ENCODE measurements at regions not wholly inside any gene's neighbourhood (a gene's known extent, or its start where the extent isn't known, plus 50 kb on each side); places are given as distances from the start of the nearest gene placed in this dataset.

DNA sequence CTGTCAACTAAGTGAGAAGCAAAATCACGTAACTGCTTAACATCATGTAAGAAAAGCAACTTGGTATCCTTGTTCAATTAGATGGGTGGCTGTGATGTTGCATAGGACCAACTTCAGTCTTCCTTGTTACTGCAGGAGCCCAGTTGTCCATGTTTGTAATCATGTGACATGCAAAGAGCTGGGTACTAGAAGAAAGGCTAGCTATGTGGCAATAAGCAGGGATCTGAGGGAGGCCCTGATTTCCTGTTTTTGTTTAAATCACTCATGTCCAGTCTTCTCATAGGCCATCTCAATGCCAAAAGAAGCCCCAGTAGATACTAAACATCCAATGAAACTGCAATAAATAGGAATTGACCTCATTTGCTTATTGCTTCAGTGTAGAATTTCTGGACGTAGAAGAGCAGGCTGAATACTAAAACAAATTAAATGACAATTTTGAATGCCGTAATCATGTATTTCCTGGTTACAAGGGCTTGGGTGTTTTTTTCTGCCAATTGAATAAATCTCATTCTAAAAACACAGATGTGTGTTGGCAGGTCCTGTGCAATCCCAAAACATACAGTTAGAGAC is 140.8 kb upstream of the ARHGAP20 start:
- TF ChIP-seq, protein P1, sequence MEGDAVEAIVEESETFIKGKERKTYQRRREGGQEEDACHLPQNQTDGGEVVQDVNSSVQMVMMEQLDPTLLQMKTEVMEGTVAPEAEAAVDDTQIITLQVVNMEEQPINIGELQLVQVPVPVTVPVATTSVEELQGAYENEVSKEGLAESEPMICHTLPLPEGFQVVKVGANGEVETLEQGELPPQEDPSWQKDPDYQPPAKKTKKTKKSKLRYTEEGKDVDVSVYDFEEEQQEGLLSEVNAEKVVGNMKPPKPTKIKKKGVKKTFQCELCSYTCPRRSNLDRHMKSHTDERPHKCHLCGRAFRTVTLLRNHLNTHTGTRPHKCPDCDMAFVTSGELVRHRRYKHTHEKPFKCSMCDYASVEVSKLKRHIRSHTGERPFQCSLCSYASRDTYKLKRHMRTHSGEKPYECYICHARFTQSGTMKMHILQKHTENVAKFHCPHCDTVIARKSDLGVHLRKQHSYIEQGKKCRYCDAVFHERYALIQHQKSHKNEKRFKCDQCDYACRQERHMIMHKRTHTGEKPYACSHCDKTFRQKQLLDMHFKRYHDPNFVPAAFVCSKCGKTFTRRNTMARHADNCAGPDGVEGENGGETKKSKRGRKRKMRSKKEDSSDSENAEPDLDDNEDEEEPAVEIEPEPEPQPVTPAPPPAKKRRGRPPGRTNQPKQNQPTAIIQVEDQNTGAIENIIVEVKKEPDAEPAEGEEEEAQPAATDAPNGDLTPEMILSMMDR (IDR thresholded peaks at IDR 0.05): no peak
- TF ChIP-seq POLR2A (IDR thresholded peaks at IDR 0.05): no peak
